ENCODE measurements at regions not wholly inside any gene's neighbourhood (a gene's known extent, or its start where the extent isn't known, plus 50 kb on each side); places are given as distances from the start of the nearest gene placed in this dataset.
"Not testable (repeated sequence)": the region's sequence is repeated elsewhere in the genome, so short reads cannot be mapped to it uniquely, and the experiment has no call there.

DNA sequence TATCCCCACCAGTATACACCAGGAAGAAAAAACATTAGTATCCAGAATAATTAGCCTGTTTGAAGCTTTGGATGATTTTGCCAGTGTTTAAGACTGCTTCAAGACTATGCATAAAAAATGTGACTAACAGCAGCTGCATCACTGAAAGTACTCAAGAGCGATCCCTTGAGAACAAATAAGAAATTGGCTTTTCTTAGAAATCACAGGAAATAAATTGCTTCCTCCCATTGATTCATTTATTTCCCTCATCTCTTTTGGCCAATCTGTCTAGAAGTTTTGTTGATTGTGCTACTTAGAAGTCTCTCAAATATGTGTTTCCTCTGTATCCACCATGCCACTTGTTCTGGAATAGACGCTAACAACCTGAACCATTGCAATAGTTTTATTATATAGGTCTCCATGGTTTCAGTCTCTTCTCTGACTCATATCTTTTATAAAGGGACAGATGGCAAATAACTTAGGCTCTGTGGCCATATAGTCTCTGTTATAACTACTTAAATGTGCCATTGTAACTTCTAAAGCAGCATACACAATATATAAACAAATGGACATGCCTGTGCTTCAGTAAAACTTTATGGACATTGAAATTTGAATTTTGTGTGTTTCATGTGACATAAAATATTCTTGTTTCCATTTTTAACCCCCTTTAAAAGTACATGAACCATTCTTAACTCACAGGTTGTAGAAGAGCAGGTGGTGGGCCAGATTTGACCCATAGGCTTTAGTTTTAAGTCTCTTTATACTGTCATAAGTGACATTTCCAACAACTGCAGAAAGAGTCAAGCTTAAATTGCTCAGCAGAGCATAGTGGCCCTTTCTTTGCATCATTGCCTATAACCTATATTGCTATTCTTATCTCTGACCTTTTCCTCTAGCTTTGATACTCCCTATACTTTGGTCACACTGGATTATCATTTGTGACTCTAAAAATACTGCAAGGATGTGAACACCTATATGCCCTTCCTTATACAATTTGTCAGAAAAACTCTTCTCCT lies 123.9 kb downstream of the MC4R start:
- no peak overlapping the region for H3K27ac ChIP-seq (ENCODE audit: low read length)
- H3K9me3 ChIP-seq (ENCODE audit: control insufficient read depth, low read length), result no peaks in the 10 kb centered on the region
- H3K4me3 ChIP-seq (ENCODE audit: low read length), result no peak overlapping the region
- ATAC-seq (no peak), DNase-seq (no peak)
- intact Hi-C loops (cut with DNase I), result no loop called here
- no peaks in the 10 kb centered on the region for H3K27me3 ChIP-seq (ENCODE audit: control insufficient read depth, insufficient read depth)
- 68% methylated on average over 2 of the region's 2 CpGs for WGBS
- H3K4me1 ChIP-seq (ENCODE audit: control insufficient read depth, insufficient read depth, low read length), result no peaks in the 10 kb centered on the region

DNA sequence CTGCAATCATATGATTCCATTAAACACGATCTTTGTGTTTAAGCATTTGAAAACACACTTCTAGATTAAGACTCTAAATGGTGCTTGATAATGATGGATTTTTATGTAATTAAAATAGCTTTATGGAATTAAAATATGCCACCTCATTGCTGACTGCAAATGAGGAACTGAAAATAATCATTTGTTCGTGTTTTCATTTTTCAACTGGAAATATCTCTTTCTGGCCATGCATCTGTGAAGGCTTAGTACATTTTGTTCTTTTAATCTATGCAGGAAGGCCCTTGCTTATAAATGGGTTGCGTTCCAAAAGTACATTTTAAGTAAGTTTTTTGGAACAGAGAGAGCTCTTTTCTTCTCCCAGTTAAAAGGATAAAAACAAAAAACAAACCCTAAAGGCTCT lies 125.5 kb downstream of the MC4R start:
- intact Hi-C loops (cut with DNase I), result no loop called here
- no peak overlapping the region for H3K27ac ChIP-seq (ENCODE audit: low read length)
- DNase-seq, result no peak

DNA sequence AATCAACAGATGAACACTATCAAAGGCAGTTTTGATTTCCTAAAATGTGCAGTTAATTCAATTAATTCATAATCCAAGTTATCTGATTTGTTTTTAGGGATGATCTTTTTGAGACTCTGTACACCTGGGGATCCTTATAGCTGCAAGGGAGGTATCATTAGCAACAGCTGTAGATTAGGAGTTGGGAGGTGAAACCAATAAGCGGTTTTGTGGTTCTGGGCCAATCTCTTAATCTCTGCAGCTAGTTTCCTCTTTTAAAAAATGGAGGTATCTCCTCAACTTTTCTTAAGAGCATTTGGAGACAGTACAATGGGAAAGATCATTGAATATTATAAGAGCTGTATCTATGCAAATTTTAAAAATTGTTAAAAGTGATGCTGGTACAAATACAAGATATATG lies 126.0 kb downstream of the MC4R start:
- H3K27ac ChIP-seq (ENCODE audit: low read length), result no peak overlapping the region
- 69% methylated on average over 1 of the region's 1 CpG for WGBS
- ATAC-seq (no peak), DNase-seq (no peak)
- no peaks in the 10 kb centered on the region for H3K27me3 ChIP-seq (ENCODE audit: control insufficient read depth, insufficient read depth)
- intact Hi-C loops (cut with DNase I), result no loop called here
- no peaks in the 10 kb centered on the region for H3K4me1 ChIP-seq (ENCODE audit: control insufficient read depth, insufficient read depth, low read length)
- no peaks in the 10 kb centered on the region for H3K9me3 ChIP-seq (ENCODE audit: control insufficient read depth, low read length)
- H3K4me3 ChIP-seq (ENCODE audit: low read length), result no peak overlapping the region

More for the DNA sequence above, 125.5 kb downstream of the MC4R start:
- no peak overlapping the region for H3K4me3 ChIP-seq (ENCODE audit: low read length)
- H3K27me3 ChIP-seq (ENCODE audit: control insufficient read depth, insufficient read depth), result no peaks in the 10 kb centered on the region
- no peaks in the 10 kb centered on the region for H3K9me3 ChIP-seq (ENCODE audit: control insufficient read depth, low read length)
- ATAC-seq, result no peak
- no peaks in the 10 kb centered on the region for H3K4me1 ChIP-seq (ENCODE audit: control insufficient read depth, insufficient read depth, low read length)
- WGBS, result 48% methylated on average over 3 of the region's 3 CpGs

DNA sequence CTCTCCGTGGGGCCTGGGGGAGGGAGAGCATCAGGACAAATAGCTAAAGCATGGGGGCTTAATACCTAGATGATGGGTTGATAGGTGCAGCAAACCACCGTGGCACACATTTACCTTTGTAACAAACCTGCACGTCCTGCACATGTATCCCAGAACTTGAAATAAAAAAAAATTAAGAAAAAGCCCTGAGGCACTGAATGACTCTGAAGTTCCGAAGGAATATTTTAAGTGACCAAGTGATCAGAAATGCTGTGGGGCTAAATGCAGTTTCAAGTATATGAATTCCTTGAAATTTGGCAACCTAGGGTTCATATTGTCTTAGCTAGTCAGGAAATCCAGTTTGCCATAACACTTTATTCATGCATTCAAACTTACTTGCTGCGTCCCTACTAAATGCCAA lies 127.5 kb downstream of the MC4R start:
- intact Hi-C loops (cut with DNase I), result no loop called here
- Histone ChIP-seq H3K9me3 (ENCODE audit: control insufficient read depth, low read length) (no peaks in the 10 kb centered on the region), H3K27ac (ENCODE audit: low read length) (no peak overlapping the region), H3K4me3 (ENCODE audit: low read length) (no peak overlapping the region), H3K27me3 (ENCODE audit: control insufficient read depth, insufficient read depth) (no peaks in the 10 kb centered on the region), H3K4me1 (ENCODE audit: control insufficient read depth, insufficient read depth, low read length) (no peaks in the 10 kb centered on the region)
- WGBS, result 90% methylated on average over 5 of the region's 5 CpGs
- DNase-seq (no peak), ATAC-seq (no peak)

DNA sequence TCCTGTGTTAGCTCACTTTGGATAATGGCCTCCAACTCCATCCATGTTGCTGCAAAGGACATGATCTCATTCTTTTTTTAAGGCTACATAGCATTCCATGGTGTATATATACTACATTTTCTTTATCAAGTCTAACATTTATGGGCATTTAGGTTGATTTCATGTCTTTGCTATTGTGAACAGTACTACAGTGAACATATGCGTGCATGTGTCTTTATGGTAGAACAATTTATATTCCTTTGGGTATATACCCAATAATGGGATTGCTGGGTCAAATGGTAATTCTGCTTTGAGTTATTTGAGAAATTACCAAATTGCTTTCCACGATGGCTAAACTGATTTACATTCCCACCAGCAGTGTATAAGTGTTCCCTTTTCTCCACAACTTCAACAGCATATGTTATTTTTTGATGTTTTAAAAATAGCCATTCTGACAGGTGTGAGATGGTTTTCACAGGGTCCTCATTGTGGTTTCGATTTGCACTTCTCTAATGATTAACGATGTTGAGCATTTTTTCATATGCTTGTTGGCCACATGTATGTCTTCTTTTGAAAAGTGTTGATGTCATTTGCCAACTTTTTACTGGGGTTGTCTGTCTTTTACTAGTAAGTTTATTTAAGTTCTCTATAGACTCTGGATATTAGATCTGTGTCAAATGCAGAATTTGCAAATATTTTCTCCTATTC lies 133.4 kb downstream of the MC4R start:
- H3K27me3 ChIP-seq (ENCODE audit: control insufficient read depth, insufficient read depth); intact Hi-C loops (cut with DNase I); H3K4me3 ChIP-seq (ENCODE audit: low read length); ATAC-seq; H3K4me1 ChIP-seq (ENCODE audit: control insufficient read depth, insufficient read depth, low read length); DNase-seq; H3K27ac ChIP-seq (ENCODE audit: low read length); H3K9me3 ChIP-seq (ENCODE audit: control insufficient read depth, low read length): not testable (repeated sequence)
- WGBS, result 78% methylated on average over 4 of the region's 4 CpGs

DNA sequence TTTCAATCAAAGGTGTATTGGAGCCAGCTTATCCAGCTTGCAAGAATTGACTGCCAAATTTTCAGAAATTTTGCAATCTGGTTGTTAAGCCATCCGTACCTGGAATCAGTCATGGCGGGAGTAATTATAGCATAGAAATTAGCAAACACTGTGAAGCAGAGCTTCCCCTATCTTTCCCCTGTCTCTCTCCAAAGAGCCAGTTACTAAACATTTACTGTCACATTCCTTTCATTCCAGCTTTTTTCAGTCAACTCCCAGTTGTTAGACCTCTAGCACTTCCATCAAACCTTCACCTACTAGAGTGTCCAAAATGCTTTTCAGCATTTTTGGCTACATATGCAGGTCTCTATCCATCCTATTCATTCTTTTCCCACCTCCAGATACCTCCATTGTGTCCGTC lies 137.4 kb downstream of the MC4R start:
- Histone ChIP-seq H3K4me1 (ENCODE audit: control insufficient read depth, insufficient read depth, low read length) (no peaks in the 10 kb centered on the region), H3K9me3 (ENCODE audit: control insufficient read depth, low read length) (no peaks in the 10 kb centered on the region), H3K4me3 (ENCODE audit: low read length) (no peak overlapping the region), H3K27me3 (ENCODE audit: control insufficient read depth, insufficient read depth) (no peaks in the 10 kb centered on the region), H3K27ac (ENCODE audit: low read length) (no peak overlapping the region)
- no peak for ATAC-seq
- intact Hi-C loops (cut with DNase I), result no loop called here
- WGBS, result 63% methylated on average over 3 of the region's 3 CpGs
- no peak for DNase-seq

DNA sequence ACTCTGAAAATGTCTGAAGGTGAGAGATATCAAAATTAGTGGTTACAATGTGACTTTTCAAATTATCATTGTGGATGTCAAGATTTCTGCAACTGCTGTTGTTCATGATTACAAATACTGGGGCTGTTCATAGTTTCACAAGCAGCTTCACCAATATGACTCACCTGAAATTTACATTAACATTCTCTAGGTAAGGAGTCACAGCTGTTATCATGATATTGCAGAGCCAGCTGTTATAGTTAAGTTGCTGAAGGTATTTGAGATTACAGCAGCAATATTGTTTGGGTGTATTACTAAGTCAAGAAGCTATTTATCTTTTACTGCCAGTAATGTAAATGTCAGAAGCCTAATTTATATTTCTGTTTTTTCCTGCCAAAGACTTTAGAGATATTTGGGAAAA lies 140.0 kb downstream of the MC4R start:
- H3K4me3 ChIP-seq (ENCODE audit: low read length), result no peak overlapping the region
- DNase-seq (no peak), ATAC-seq (no peak)
- no peaks in the 10 kb centered on the region for H3K9me3 ChIP-seq (ENCODE audit: control insufficient read depth, low read length)
- H3K4me1 ChIP-seq (ENCODE audit: control insufficient read depth, insufficient read depth, low read length), result no peaks in the 10 kb centered on the region
- H3K27me3 ChIP-seq (ENCODE audit: control insufficient read depth, insufficient read depth), result no peaks in the 10 kb centered on the region
- H3K27ac ChIP-seq (ENCODE audit: low read length), result no peak overlapping the region
- intact Hi-C loops (cut with DNase I), result no loop called here

DNA sequence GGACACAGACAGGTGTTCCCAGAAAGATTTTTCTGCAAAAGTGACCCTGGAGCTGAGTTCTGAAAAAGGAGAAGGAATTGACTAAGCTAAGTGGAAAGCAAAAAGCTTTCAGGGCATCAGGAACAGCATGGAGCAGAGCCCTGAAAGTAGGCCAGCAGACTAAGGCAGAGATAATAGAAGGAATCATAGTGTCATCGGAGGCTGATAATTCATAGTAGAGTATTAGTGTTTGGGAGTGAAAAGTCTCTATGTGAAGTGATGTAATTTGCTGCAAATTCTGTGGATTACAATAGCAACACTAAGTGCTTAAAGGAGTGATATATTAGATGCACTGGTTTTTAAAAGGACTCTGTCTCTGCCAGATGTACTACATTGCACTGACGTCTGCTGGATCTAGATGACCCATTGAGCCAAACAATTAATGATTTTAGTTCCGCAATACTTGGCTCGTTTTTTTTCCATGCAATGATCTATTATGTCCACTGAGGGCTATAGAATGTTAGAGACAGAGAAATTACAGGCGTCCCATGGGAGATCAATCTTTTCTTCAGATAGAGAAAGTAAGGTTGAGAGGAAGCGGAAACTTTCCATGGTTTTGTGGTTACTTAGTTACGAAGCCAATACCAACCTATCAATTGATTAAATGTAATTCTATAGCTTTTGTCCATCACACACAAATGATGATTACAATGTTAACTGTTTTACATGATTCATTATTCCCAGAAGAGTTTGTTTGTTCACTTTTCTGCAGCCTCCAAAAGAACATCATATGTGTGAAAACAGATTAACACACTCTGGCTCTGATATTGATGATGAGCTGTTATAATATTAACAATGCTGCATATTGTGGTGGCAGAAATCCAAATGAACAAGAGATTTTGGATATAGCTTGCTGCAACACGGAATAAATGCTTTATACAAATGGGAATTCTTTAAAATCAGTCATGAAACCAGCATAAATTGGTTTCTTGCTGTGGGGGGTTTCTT lies 143.7 kb downstream of the MC4R start:
- no peak for ATAC-seq
- H3K9me3 ChIP-seq (ENCODE audit: control insufficient read depth, low read length), result no peaks in the 10 kb centered on the region
- 56% methylated on average over 8 of the region's 8 CpGs for WGBS

DNA sequence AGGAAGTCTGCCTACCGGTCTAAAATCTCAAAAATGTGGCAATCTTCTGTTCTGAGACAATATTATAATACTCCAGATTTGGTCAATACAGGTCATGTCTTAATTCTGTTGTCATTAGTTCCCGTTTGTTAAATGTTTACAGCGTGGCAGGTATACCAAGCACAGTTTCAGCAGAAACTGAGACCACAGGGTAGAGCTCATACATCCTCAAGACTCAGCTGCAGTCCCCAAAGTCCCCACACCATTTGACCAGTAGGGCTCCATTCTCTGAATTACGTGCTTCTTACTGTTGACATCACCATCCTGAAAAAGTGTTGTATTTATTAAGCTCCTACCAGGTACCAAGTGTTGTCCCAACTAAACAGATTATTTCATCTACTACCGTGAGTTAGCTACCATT lies 157.1 kb downstream of the MC4R start:
- WGBS, result 70% methylated on average over 5 of the region's 5 CpGs
- Histone ChIP-seq H3K9me3 (ENCODE audit: control insufficient read depth, low read length) (no peaks in the 10 kb centered on the region), H3K27me3 (ENCODE audit: control insufficient read depth, insufficient read depth) (no peaks in the 10 kb centered on the region), H3K4me3 (ENCODE audit: low read length) (no peak overlapping the region), H3K27ac (ENCODE audit: low read length) (no peak overlapping the region), H3K4me1 (ENCODE audit: control insufficient read depth, insufficient read depth, low read length) (no peaks in the 10 kb centered on the region)
- DNase-seq (no peak), ATAC-seq (no peak)
- intact Hi-C loops (cut with DNase I), result no loop called here

More for the DNA sequence above, 143.7 kb downstream of the MC4R start:
- Histone ChIP-seq H3K27me3 (ENCODE audit: control insufficient read depth, insufficient read depth) (no peaks in the 10 kb centered on the region), H3K4me1 (ENCODE audit: control insufficient read depth, insufficient read depth, low read length) (no peaks in the 10 kb centered on the region), H3K27ac (ENCODE audit: low read length) (no peak overlapping the region), H3K4me3 (ENCODE audit: low read length) (no peak overlapping the region)
- no peak for DNase-seq
- intact Hi-C loops (cut with DNase I), result no loop called here

DNA sequence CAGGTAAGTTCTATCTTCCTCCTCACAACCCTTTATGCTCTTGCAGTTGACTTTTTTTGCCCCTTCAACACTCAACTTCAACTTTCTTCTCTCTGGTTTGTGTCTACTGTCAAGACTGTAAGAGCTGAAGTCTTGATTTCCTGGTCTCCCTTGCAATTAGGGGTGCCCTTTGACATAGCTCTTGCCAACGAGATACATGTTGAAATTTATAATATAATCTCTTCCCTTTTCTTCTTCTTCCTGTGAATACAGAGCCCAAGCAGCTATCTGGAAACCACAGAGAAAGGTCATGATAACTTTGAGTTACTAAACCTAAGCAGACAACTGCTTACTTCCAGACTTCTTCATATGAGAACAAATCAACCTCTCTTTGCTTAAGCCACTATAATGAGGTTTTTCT lies 163.5 kb downstream of the MC4R start:
- Histone ChIP-seq H3K9me3 (ENCODE audit: control insufficient read depth, low read length) (no peaks in the 10 kb centered on the region), H3K27ac (ENCODE audit: low read length) (no peak overlapping the region), H3K27me3 (ENCODE audit: control insufficient read depth, insufficient read depth) (no peaks in the 10 kb centered on the region), H3K4me1 (ENCODE audit: control insufficient read depth, insufficient read depth, low read length) (no peaks in the 10 kb centered on the region), H3K4me3 (ENCODE audit: low read length) (no peak overlapping the region)
- DNase-seq, result no peak
- 16% methylated on average over 1 of the region's 1 CpG for WGBS
- ATAC-seq, result no peak
- intact Hi-C loops (cut with DNase I), result no loop called here

Measured in right cardiac atrium (tissue), 5 donors.